ENCODE measurements at regions not wholly inside any gene's neighbourhood (a gene's known extent, or its start where the extent isn't known, plus 50 kb on each side); places are given as distances from the start of the nearest gene placed in this dataset.
"Not testable (repeated sequence)": the region's sequence is repeated elsewhere in the genome, so short reads cannot be mapped to it uniquely, and the experiment has no call there.

GRCh38 chrX:13175056-13175455, 130.6 kb upstream of the FAM9C start:
- peaks cover 10% of the 10 kb centered on the region for H3K4me1 Mint-ChIP-seq (ENCODE audit: low read depth)
- DNase-seq, result no peak
- ChIA-PET CTCF (interaction anchor here (0.9 kb wide), 1 partner anchor 82 kb away, joined by 3 read pairs; no protein-coding TSS in a partner anchor), POLR2A (no interaction called here)
- no peak for ATAC-seq
- H3K4me3 Mint-ChIP-seq, result no peak overlapping the region
- no peaks in the 10 kb centered on the region for H3K9me3 Mint-ChIP-seq (ENCODE audit: insufficient read depth)
- no peaks in the 10 kb centered on the region for H3K27me3 Mint-ChIP-seq (ENCODE audit: low read depth)
- H3K36me3 Mint-ChIP-seq (ENCODE audit: low read depth), result no peaks in the 10 kb centered on the region
- H3K27ac Mint-ChIP-seq, result no peak overlapping the region

DNA sequence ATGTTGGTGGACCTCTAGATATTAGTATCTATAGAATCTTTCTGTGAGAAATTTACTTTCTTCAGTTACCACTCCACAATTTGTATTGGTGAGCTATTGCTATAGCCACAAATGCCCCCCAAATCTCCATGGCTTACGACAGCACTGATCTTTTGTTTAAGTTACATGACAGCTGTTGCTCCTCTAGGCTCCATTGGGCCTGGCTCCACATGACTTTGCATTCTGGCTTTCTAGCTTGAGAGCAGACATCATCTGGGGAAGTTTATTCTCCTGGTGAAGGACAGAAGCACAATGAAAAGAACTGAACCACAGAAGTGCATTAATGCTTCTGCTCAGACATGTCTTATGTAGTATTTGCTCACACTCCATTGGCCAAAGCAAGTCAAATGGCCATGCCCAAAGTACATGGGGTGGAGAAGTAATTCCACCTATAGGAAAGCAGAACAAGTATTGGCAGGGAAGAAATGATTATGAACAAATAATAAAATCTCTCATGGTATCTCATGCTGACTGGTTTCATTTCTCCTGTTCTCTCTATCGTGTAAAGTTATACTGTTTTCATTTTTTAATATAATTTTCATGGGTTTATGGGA, 126.6 kb upstream of the FAM9C start:
- Mint-ChIP-seq H3K27me3 (ENCODE audit: low read depth) (no peaks in the 10 kb centered on the region), H3K27ac (no peak overlapping the region), H3K4me1 (ENCODE audit: low read depth) (peaks cover 20% of the 10 kb centered on the region), H3K4me3 (no peak overlapping the region), H3K9me3 (ENCODE audit: insufficient read depth) (no peaks in the 10 kb centered on the region), H3K36me3 (ENCODE audit: low read depth) (peaks cover 11% of the 10 kb centered on the region)
- CTCF ChIA-PET, result no interaction called here
- DNase-seq (no peak), ATAC-seq (no peak)
- POLR2A ChIA-PET, result interaction anchor here (0.9 kb wide), 1 partner anchor 78 kb away, joined by 3 read pairs; no protein-coding TSS in a partner anchor

DNA sequence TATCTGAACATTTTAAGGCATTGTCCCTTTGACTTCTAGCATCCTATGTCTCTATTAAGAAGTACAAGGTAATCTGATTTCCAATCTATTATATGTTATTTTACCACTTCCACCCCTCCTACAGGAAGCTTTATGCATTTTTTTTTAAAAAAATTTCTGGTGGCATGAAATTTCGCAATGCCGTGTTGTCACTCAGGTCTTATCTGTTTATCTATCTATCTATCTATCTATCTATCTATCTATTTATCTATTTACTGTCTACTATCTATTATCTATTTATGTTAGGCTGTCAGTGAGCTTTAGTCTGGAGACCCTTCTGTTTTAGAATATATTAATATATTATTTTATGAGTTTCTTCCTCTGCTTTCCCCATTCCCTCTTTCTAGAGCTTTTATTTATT, 125.3 kb upstream of the FAM9C start:
- DNase-seq (no peak), ATAC-seq (no peak)
- H3K27me3 Mint-ChIP-seq (ENCODE audit: low read depth), result no peaks in the 10 kb centered on the region
- peaks cover 11% of the 10 kb centered on the region for H3K36me3 Mint-ChIP-seq (ENCODE audit: low read depth)
- no peaks in the 10 kb centered on the region for H3K9me3 Mint-ChIP-seq (ENCODE audit: insufficient read depth)
- ChIA-PET CTCF (no interaction called here), POLR2A (no interaction called here)
- no peak overlapping the region for H3K27ac Mint-ChIP-seq
- peaks cover 20% of the 10 kb centered on the region for H3K4me1 Mint-ChIP-seq (ENCODE audit: low read depth)
- H3K4me3 Mint-ChIP-seq, result no peak overlapping the region

GRCh38 chrX:13168269-13168668, 123.8 kb upstream of the FAM9C start:
- no peaks in the 10 kb centered on the region for H3K27me3 Mint-ChIP-seq (ENCODE audit: low read depth)
- ChIA-PET POLR2A (interaction anchor here (0.7 kb wide), 1 partner anchor 1409 kb away, joined by 5 read pairs; no protein-coding TSS in a partner anchor), CTCF (no interaction called here)
- H3K4me1 Mint-ChIP-seq (ENCODE audit: low read depth), result peaks cover 20% of the 10 kb centered on the region
- H3K9me3 Mint-ChIP-seq (ENCODE audit: insufficient read depth), result no peaks in the 10 kb centered on the region
- peak overlapping the region; percentile 28 for H3K4me3 Mint-ChIP-seq
- ATAC-seq (no peak), DNase-seq (no peak)
- peak overlapping the region; percentile 77 for H3K27ac Mint-ChIP-seq
- peaks cover 11% of the 10 kb centered on the region for H3K36me3 Mint-ChIP-seq (ENCODE audit: low read depth)

DNA sequence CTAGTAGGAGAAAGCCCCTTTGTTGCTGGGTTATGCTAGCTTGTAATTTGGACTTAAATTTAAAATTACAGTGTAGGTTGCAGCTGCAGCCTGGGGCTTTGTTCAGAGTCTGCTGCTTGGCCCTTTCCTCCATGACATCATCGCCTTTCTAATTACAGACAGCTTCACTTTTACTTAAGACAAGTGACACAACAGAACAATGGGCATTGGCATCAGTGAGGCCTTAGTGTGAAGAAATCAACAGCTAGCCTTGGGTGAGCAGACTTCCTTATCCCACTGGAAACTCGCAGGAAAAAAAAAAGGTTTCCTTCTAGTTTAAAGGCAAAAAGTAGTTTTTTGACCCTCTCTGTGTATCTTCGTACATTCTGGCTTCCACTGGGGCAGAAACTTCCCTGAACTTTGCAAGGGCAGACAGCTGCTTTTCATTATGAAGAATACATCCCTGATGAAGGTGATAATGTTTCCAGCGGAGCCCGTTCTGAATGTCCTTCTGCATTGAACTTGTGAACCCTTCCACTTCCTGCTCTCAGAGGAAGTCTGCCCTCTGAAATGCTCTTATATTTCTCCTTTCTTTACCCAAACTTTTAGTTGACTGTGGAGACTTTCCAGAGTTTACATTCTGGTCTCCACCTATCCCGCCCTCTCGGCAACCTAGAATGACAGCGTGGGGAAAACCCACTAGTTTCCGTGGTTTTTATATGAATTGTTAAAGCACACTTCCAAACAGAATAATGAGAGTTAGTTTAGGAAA, 123.2 kb upstream of the FAM9C start:
- H3K4me3 Mint-ChIP-seq, result peak overlapping the region; percentile 28
- POLR2A ChIA-PET, result interaction anchor here (0.7 kb wide), 1 partner anchor 1409 kb away, joined by 5 read pairs; no protein-coding TSS in a partner anchor
- ATAC-seq (peak; percentile 64), DNase-seq (peak; percentile 22)
- CTCF ChIA-PET, result no interaction called here
- no peaks in the 10 kb centered on the region for H3K27me3 Mint-ChIP-seq (ENCODE audit: low read depth)
- no peaks in the 10 kb centered on the region for H3K9me3 Mint-ChIP-seq (ENCODE audit: insufficient read depth)
- H3K27ac Mint-ChIP-seq, result peak overlapping the region; percentile 77
- peaks cover 20% of the 10 kb centered on the region for H3K4me1 Mint-ChIP-seq (ENCODE audit: low read depth)
- peaks cover 11% of the 10 kb centered on the region for H3K36me3 Mint-ChIP-seq (ENCODE audit: low read depth)

- DNase-seq (no peak), ATAC-seq (no peak)
- no peak overlapping the region for H3K4me3 Mint-ChIP-seq
- POLR2A ChIA-PET, result no interaction called here
- H3K27ac Mint-ChIP-seq, result no peak overlapping the region
- no peaks in the 10 kb centered on the region for H3K27me3 Mint-ChIP-seq (ENCODE audit: low read depth)
- CTCF ChIA-PET, result no interaction called here
- peaks cover 11% of the 10 kb centered on the region for H3K36me3 Mint-ChIP-seq (ENCODE audit: low read depth)
- no peaks in the 10 kb centered on the region for H3K9me3 Mint-ChIP-seq (ENCODE audit: insufficient read depth)
- H3K4me1 Mint-ChIP-seq (ENCODE audit: low read depth), result peaks cover 24% of the 10 kb centered on the region
Measured at GRCh38 chrX:13165266-13166189, 121.1 kb upstream of the FAM9C start.

- H3K4me3 Mint-ChIP-seq, result no peak overlapping the region
- no peak for DNase-seq
- H3K27ac Mint-ChIP-seq, result no peak overlapping the region
- peaks cover 24% of the 10 kb centered on the region for H3K4me1 Mint-ChIP-seq (ENCODE audit: low read depth)
- H3K27me3 Mint-ChIP-seq (ENCODE audit: low read depth), result no peaks in the 10 kb centered on the region
- POLR2A ChIA-PET, result no interaction called here
- peaks cover 11% of the 10 kb centered on the region for H3K36me3 Mint-ChIP-seq (ENCODE audit: low read depth)
- no peak for ATAC-seq
- CTCF ChIA-PET, result no interaction called here
- no peaks in the 10 kb centered on the region for H3K9me3 Mint-ChIP-seq (ENCODE audit: insufficient read depth)
Measured at GRCh38 chrX:13164611-13165010, 120.2 kb upstream of the FAM9C start.

GRCh38 chrX:13162772-13163410, 118.5 kb upstream of the FAM9C start:
- ChIA-PET CTCF (no interaction called here), POLR2A (no interaction called here)
- ATAC-seq (no peak), DNase-seq (no peak)
- peaks cover 2% of the 10 kb centered on the region for H3K36me3 Mint-ChIP-seq (ENCODE audit: low read depth)
- H3K9me3 Mint-ChIP-seq (ENCODE audit: insufficient read depth), result no peaks in the 10 kb centered on the region
- peaks cover 15% of the 10 kb centered on the region for H3K4me1 Mint-ChIP-seq (ENCODE audit: low read depth)
- H3K27me3 Mint-ChIP-seq (ENCODE audit: low read depth), result no peaks in the 10 kb centered on the region
- H3K4me3 Mint-ChIP-seq, result no peak overlapping the region
- no peak overlapping the region for H3K27ac Mint-ChIP-seq

- H3K4me3 Mint-ChIP-seq, result no peak overlapping the region
- H3K27ac Mint-ChIP-seq, result no peak overlapping the region
- H3K9me3 Mint-ChIP-seq (ENCODE audit: insufficient read depth), result no peaks in the 10 kb centered on the region
- no peaks in the 10 kb centered on the region for H3K36me3 Mint-ChIP-seq (ENCODE audit: low read depth)
- no peaks in the 10 kb centered on the region for H3K27me3 Mint-ChIP-seq (ENCODE audit: low read depth)
- H3K4me1 Mint-ChIP-seq (ENCODE audit: low read depth), result peaks cover 4% of the 10 kb centered on the region
- ATAC-seq, result no peak
- ChIA-PET CTCF (interaction anchor here (0.7 kb wide), 1 partner anchor 67 kb away, joined by 3 read pairs; no protein-coding TSS in a partner anchor), POLR2A (no interaction called here)
- DNase-seq, result no peak
Measured at GRCh38 chrX:13159886-13160285, 115.5 kb upstream of the FAM9C start.

- peaks cover 8% of the 10 kb centered on the region for H3K9me3 Mint-ChIP-seq (ENCODE audit: insufficient read depth)
- no peak for ATAC-seq
Measured at GRCh38 chrX:13158911-13159310, 114.5 kb upstream of the FAM9C start.

DNA sequence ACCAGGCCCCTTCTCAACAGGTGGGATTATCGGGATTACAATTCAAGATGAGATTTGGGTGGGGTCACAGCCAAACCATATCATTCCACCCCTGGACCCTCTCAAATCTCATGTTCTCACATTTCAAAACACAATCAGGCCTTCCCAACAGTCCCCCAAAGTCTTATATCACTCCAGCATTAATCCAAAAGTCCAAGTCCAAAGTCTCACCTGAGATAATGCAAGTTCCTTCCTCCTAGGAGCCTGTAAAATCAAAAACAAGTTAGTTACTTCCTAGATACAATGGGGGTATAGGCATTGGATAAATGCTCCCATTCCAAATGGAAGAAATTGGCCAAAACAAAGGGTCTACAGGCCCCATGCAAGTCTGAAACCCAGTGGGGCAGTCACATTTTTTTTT, 111.1 kb upstream of the FAM9C start:
- Mint-ChIP-seq H3K9me3 (ENCODE audit: insufficient read depth) (peaks cover 12% of the 10 kb centered on the region), H3K4me1 (ENCODE audit: low read depth) (peaks cover 19% of the 10 kb centered on the region)
- H3K36me3 Mint-ChIP-seq (ENCODE audit: low read depth); H3K27ac Mint-ChIP-seq; CTCF ChIA-PET; H3K4me3 Mint-ChIP-seq; DNase-seq; H3K27me3 Mint-ChIP-seq (ENCODE audit: low read depth); POLR2A ChIA-PET; ATAC-seq: not testable (repeated sequence)

More at GRCh38 chrX:13158911-13159310, 114.5 kb upstream of the FAM9C start:
- Mint-ChIP-seq H3K27me3 (ENCODE audit: low read depth) (no peaks in the 10 kb centered on the region), H3K27ac (no peak overlapping the region), H3K36me3 (ENCODE audit: low read depth) (peaks cover 4% of the 10 kb centered on the region), H3K4me3 (no peak overlapping the region), H3K4me1 (ENCODE audit: low read depth) (peaks cover 4% of the 10 kb centered on the region)
- POLR2A ChIA-PET, result no interaction called here
- no peak for DNase-seq
- CTCF ChIA-PET, result no interaction called here
